IPS-NIHi11 (cell line): ENCODE measurements at regions not wholly inside any gene's neighbourhood (a gene's known extent, or its start where the extent isn't known, plus 50 kb on each side); places are given as distances from the start of the nearest gene placed in this dataset.
A peak's percentile ranks its signal among the peaks of the same experiment; 100 is the strongest.
"Not testable (repeated sequence)": the region's sequence is repeated elsewhere in the genome, so short reads cannot be mapped to it uniquely, and the experiment has no call there.

ENCODE experiments used
- DNase-seq: peaks from one replicate; pipeline ENCODE4 v3.0.0; 2012; ENCODE audit warnings: mixed read lengths, low spot score

DNA sequence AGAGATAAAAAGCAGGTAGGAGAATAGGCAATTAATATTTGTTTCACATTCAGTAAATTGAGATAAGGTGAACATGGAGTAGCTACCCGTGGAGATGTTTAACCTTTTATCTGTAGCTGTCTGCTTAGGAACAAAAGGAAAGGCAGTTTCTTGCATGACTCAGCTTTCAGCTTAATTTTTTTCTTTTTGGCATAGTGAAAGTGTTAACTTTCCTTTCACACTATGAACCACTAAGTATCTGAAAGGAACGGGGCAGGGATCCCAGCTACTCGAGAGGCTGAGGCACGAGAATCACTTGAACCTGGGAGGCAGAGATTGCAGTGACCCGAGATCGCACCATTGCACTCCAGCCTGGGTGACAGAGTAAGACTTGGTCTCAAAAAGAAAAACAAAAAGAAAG lies 176.0 kb downstream of the LACC1 start:
- not testable (repeated sequence) for DNase-seq

DNA sequence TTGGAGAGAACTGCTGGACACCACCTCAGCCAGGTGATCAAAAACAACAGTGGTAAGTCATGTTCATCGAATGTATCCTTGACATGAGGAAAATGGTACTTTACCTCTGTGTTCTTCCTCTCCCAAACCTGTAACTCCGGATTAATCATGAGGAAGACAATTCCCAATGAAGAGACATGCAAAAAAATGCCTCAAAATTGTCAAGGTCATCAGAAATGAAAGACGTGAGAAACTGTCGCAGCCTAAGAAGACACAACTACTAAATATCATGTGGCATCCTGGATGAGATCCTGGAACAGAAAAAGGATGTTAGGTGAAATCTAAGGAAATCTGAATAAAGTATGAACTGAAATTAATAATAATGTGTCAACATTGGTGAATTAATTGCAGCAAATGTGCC lies 178.4 kb downstream of the LACC1 start:
- DNase-seq, result no peak

DNA sequence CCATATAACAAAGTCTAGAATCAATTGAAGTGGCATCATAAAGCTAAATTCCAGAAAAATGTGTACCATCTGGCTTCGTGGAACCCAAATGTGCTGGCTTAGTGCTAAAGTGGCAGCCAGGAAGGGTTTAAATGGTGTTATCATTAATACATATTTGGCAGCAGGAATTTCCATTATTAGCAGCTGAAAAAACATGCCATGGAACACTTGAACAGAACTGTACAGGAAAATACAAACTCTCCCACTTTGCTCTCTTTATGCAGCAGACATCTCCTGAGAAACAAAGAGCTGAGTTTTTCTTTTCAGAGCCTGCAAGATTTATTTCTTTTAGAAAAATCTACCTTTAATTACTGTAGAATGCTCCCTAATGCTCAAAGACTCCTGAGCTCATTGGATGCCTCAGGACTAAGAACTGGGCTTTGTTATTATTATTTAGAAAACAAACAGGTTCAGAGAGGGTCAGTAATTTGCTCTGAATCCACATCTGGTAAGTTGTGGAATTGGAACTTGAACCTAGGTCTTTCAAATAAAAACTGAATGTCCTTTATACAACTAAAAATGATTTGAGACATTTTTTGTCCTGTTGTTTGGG lies 179.0 kb downstream of the LACC1 start:
- peak; percentile 14 for DNase-seq

DNA sequence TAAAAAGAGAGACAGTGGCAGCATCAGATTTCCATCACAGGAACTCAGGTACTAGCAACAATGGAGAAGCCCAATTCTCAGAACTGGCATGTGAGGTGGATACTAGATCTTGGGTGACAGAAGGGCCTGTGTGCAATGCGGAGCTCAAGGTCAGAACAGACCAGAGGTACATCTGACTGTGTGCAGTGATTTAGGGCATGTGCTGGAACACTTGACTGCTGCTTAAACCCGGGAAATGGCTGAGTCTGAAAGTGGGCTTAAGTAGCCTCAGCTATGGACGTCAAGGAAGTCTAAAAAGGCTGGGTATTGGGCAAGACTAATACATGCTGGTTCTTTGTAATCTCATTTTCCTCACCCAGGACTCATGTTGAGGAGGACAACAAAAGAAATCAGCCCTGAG lies 182.2 kb downstream of the LACC1 start:
- DNase-seq, result no peak

DNA sequence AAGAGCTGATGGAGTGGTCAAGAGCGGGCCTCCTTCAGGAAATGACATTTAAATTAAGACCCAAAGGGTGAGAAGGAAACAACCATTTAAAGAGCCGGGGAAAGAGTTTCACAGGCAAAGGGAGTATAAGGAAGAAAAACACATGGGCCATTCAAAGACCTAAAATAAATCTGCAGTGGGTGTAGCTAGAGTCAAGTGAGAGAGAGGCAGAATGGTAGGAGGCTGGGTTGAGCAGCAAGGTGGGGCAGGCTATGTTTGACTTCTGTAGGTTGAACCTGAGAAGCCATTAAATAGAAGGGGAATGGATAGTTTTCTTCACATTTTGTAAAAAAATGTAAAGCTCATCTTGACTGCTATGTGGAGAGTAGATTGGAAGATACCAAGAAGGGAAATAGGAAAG lies 183.8 kb downstream of the LACC1 start:
- DNase-seq, result no peak

DNA sequence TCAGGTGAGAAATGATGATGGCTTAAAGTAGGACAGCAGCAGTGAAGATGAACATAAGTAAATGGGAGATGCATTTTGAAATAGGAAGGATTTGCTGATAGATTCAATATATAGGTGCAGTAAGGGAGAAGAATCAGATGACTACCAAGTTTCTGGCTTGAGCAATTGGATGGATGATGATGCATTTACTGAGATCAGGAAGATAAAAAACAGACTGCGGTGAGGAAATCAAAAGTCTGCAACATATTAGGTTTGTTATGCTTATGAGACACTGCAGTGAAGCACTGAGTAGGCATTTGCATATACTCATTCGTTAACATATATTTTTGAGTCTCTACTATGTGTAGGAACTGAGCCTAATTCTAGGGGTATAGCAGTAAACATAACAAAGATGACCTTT lies 184.2 kb downstream of the LACC1 start:
- no peak for DNase-seq

DNA sequence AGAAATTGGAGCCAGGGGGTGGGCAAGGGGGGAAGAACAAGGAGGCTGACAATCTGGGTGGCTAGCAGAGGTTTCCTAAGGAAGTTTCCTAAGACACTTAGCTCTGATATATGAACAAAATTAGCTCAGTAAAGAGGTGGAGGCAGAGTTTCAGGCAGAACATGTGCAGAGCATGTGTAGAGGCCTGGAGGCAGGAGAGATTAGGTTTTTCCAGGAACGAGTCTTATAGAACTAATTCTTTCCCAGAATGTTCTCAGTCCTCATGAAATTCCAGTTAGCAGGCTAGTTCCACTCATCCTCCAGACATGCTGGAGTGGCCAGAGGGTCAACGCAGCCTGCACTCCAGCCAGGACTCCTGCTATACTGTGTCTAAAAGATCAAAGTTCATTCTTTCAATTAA lies 184.7 kb downstream of the LACC1 start:
- DNase-seq, result no peak

DNA sequence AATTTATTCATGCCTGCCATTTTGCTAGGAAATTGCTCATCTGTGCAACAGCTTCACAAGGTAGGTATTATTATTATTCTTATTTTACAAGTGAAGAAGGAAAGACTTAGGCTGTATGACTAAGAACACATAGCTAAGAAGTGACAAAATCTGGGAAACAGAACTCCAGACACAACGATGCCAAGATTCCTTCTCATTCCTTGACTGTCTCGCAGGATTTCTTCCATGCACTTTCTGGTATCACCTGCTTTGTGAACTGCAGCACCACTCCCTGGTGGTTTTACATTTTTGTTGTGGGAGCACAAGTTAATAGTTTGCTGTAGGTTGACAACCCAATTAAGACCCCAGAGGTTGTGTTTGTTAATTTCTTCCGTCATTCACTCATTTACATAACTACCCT lies 188.5 kb downstream of the LACC1 start:
- no peak for DNase-seq

DNA sequence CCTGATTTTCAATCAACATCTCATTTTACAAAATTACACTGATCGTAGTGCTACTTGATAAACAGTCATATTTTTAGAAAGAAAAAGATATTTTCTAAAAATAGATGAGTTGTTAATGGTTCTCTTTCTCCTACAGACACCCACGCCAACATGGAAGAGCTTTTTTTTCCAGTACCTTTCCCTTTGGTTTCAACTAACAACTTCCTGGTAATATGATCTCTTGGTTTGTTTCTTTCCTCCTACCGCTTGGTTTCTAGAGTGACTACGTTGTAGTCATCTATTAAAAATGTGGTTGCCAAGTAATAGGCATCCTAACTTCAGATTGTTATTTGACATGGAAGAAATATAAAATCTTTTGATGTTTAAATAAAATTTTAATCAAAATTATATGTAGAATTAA lies 189.0 kb downstream of the LACC1 start:
- peak; percentile 17 for DNase-seq

DNA sequence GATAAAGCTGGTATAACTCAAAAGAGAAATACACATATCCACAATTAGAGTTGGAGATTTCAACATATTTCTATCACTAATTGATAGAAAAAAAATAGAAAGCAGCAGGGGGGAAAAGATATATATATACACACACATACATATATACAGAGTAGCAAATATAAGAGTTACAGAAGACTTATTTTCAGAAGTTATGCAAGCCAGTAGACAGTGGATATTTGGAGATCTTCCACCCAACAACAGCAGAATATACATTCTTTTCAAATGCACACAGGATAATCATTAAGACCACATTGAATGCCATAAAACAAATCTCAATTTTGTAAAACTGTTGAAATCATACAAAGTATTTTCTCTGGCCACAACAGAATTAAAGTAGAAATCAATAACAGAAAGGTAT lies 192.8 kb downstream of the LACC1 start:
- DNase-seq, result no peak

DNA sequence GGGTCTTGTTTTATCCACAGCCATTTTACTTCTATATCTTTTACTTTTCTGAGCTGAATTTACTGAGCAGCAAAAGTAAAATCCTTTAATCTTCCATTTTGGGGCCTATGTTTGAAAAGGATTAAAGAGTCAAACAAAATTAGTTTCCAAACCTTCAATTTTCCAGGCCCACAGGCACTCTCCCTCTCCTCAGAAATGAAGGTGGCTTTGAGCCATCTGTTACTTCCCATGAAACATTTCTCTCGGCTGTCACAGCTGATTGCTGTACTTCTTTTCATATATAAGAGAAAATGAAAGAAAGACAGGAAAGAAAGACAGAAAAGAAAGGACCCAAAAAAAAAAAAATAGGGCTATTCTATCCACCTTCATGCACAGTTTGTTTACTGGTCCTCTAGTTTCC lies 194.9 kb downstream of the LACC1 start:
- DNase-seq, result no peak

DNA sequence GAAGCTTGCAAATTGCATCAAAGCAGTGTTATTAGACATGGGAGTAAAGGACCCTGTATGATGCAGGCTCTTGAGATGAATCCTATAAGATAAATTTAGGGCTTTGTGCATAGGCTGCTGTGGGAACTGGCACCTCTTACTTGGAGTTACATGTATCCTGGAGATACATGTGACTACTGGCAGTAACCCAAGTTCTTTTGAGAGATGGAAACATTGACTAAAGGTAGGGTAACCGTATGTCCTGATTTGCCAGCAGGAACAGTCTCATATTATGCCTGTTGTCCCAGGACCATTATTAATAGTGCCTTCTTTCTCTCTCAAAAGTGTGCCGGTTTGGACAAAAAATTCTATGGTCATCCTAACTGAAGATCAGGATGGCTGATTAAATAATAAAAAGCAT lies 195.4 kb downstream of the LACC1 start:
- no peak for DNase-seq

DNA sequence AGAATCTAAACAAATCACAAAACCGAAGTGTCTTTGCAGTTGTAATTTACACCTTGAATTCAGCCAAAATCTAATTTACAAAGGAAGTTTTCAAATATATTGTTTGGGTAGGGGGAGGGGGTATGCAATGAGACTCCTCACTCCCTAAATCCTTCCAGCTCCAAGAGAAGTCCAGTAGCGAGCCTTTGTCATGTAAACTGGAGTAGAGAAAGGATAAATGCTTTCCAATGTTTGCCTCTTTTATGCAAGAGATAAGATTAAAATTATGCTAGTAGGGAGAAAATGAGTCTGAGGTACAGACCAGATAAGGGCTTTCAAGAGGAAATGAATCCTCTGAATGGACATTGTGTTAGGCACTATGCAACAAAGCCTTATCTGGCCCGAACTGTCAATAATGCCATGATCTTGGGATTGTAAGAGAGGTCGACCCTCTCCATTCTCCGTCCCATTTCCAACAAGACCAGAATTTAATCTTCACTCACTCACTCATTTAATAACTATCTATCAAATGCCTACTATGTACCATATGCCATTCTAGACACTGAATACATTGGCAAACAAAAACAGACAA lies 199.2 kb downstream of the LACC1 start:
- peak; percentile 71 for DNase-seq

DNA sequence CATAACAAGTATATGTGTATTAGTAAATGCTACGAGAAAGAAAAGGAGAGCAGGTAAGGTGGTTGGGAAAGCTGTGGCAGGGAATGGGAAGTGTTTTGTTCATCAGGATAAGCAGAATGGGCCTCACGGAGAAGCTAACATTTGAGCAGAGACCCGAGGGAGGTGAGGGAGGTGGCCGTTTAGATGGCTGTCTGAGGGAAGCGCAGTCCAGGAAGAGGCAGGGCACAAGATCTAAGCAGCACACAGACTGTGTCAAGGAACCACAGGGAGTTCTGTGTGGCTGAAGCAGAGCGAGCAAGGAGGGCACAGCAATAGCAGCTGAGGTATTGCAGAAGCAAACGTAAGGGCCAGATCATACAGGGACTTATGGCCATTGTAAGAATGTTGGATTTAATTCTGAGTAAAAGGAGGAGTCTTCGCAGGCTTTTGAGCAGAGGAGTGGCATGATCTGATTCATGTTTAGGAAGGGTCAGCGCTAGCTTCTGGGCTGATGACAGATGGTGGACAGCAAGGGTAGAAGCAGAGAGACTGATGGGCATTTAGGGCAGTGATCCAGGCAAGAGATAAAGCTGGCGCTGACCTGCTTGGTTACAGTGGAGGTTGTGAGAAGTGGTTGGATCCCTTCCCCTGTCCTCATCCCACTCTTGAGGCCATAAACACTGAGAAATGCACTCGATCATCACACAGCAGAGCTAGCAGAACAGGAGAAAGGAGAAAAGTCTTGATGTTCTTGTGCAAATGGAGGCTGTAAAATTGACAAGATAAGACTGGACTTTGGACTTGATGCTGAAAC lies 199.9 kb downstream of the LACC1 start:
- DNase-seq, result peak; percentile 11

DNA sequence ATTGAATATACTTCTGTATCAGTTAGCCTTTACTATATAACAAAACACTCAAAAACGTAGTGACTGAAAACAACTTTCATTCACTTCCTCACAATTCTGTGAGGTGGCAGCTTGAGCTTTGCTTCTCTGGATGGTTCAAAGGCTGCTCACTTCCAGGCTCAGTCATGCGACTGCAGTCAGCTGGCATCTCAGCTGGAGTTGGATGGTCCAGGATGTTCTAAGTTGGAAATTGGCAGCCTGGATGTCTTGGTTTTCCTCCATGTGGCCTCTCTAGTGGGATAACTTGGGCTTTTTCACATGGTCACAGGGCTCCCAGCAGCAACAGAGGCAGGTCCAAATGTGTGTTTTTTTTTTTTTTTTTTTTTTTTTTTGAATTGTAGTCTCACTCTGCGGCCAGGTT lies 204.4 kb downstream of the LACC1 start:
- DNase-seq, result no peak

DNA sequence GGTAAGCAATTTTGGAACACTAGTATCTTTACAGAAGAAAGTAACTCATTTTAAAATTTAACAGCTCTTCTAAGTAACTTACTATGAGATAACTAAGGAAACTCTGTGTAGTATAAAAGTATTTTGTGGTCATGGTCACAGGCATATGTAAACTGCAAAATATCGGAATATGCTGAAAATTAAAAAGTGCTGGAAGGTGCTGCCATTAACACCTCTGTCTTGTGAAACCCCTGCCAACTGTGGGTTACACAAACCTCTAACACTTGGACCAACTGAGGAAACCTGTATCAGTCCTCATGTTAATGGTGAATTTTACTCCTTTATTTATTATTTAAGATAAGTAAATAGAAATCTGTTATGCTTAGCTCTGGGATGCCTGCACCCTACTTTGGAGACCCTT lies 206.7 kb downstream of the LACC1 start:
- no peak for DNase-seq

DNA sequence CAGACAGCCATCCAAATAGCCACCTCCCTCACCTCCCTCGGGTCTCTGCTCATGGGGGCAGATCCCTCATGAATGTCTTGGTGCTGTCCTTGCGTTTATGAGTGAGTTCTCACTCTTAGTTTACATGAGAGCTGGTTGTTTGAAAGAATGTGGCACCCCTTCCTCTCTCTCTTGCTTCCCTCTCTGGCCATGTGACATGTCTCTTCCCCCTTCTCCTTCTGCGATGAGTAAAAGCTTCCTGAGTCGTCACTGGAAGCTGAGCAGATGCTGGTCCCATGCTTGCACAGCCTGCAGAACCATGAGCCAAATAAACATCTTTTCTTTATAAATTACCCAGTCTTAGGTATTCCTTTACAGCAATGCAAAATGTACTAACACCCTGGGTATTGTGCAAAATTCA lies 208.7 kb downstream of the LACC1 start:
- no peak for DNase-seq

DNA sequence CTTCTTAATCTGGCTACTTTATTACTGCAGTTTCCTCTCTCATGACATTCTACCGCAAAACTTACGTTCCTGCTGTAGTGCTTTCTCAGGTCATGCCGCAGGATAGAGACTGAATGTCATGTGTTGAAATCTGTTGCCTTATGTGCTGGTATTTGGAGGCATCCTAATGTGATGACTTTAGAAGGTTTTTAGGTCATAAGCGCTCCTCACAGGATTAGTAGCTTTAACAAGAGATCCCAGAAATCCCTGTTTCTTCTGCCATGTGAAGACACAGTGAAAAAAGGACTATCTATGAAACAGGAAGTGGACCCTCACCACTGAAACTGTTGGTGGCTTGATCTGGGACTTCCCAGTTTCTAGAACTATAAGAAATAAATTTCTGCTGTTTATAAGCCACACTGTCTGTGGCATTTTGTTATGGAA lies 209.3 kb downstream of the LACC1 start:
- no peak for DNase-seq

DNA sequence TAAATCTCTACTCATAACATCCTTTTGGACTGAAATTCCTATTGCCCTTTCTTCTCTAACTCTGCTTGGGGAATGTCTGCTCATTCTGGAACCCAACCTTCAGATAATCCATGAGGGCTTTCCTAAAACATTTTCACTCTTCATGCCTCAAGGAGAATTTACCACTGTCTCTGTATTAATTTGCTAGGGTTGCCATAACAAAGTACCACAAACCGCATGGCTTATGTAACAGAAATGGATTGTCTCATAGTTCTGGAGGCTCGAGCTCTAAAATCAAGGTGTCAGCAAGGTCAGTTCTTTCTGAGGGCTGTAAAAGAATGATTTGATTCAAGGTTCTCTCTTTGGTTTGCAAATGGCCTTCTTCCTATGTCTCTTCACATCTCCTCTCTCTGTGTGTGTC lies 209.7 kb downstream of the LACC1 start:
- no peak for DNase-seq

DNA sequence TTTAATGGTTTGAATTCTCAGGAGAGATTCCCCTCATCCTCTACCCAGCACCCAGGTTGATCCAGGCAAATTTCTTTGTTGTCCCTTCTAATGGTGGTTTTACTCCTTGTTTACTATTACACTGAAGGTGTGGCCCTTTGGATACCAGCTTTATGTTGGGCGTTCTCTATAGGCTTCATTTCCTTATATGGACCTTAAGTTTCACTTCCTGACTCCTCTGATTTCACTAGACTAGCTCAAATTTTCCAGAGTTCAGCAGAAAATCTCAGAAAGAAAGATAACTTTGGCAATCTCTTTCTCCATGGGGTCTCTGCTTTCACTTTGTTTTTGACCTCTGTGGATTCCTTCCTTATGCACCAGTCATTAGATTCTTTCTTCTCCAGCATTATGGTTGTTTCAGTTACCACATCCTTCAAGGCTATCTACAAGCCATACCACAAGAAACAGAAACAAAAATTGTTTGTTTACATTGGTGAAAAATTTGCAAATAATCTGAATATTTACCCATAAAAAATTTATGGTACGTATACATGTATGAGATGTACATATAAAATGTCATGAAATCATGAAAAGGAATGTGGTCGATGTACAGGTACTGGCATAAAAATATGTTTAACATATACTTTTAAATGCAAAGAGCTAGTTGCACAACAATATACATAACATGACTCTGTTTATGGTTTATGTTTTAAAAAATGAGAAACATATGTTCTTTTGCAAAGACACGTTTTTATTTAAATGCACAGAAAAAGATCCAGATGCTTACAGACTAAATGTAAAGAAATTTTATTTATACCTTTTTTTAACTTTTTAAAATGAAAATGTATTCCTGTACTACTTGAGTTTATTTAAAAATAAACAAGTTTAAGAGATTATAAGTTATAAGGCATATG lies 212.6 kb downstream of the LACC1 start:
- DNase-seq, result no peak

DNA sequence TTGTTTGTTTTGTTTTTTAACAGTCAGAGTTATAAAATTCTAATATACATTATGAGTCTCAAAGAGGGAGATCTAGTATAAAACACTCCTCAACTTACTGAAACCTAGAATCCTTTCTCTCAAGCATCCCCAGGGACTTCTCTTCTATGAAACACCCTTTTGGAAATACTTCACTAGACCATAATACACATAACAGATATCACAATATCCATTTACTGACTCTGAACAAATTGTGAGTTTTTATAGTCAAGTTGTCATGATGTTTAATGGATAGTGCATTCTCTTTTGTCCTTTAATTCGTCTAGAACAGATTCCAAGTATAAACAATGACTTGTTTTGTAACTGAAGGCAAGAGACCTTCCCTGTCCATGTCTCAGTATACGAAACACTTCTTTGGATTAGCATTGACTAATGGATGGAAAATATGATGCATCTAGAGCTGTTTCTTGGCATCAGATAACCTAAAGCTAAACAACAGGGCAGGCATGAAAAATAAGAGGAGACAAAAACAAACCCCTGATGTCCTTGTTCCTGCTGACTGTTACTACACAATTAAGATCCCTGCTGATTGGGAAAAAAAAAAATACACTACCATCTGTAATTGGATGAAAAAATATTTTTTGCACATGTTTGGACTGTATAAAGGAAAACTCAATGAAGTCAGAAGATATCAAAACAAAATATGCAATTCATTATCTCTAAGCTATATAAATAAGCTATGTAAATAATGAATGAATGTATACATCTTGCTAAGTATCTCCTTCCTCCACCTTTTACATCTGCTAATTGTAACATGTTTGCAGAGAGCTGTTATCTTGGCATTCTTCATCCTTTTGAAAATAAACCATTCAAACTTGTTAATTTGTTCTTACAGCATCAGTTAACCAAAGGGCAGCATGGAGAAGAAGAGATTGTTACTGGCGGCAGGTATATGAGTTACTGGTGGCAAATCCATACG lies 214.2 kb downstream of the LACC1 start:
- no peak for DNase-seq
